ENCODE measurements at regions not wholly inside any gene's neighbourhood (a gene's known extent, or its start where the extent isn't known, plus 50 kb on each side); places are given as distances from the start of the nearest gene placed in this dataset.

DNA sequence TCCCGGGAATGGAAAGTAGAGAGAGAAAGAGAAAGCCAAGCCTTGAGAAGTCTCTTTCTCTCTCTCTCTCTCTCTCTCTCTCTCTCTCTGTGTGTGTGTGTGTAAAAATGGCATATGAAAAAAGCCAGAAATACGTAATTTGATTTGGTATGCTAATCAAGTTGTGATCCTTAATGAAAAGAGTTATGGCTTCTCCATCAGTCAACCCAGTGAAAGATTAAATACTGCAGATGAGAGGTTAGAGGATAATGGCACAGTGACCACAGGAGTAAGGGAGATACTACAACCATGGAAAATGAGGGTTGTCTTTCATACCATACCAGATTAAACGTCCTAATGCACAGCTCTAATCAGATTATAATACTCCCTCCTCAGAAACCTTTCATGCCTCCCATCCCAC lies 193.5 kb upstream of the SOX2 start:
- TF ChIP-seq POLR2AphosphoS5 (IDR thresholded peaks at IDR 0.05; ENCODE audit: low read depth, low read length), result no peak
- no peak for TF ChIP-seq TAF1 (IDR thresholded peaks at IDR 0.05; ENCODE audit: borderline replicate concordance, insufficient read depth, low read length)

All from PFSK-1 (cell line).